Common myeloid progenitor, CD34-positive (primary cell): ENCODE measurements at regions not wholly inside any gene's neighbourhood (a gene's known extent, or its start where the extent isn't known, plus 50 kb on each side); places are given as distances from the start of the nearest gene placed in this dataset.

ENCODE experiments used
- CTCF ChIA-PET: fragments of 350-600 bp; sonication (Branson Sonifier 250); formaldehyde crosslinking; loops from one replicate; lab custom pipeline; 2021; ENCODE audit warnings: antibody characterized with exemption; lab: Charles Lee
- POLR2A ChIA-PET: fragments of 350-600 bp; sonication (Branson Sonifier 250); formaldehyde crosslinking; loops from one replicate; lab custom pipeline; 2021; ENCODE audit warnings: antibody characterized with exemption; lab: Charles Lee
- DNase-seq, 3 donors: peaks; one replicate each; pipeline versions ENCODE4 v3.0.0 to v3.0.0-alpha.2; 2013
- H3K27ac ChIP-seq, 2 experiments: 1 replicate in 1 of 2; 2 replicates in 1 of 2; pipeline ENCODE4 v1.7.0; 2013; ENCODE audit warnings: inconsistent platforms in 2 of 2, low read length in 2 of 2, mild to moderate bottlenecking in 2 of 2, low read depth in 1 of 2, moderate library complexity in 1 of 2; ENCODE audit not compliant: severe bottlenecking in 2 of 2, insufficient read depth in 1 of 2, poor library complexity in 1 of 2
- H3K27me3 ChIP-seq, 5 experiments: replicated peaks in 2 of 5; 1 replicate in 3 of 5; 2 replicates in 2 of 5; pipeline versions ENCODE4 v1.6.1 to v1.7.0; 2013; ENCODE audit warnings: low read length in 4 of 5, mild to moderate bottlenecking in 2 of 5, moderate library complexity in 2 of 5, inconsistent platforms in 1 of 5; ENCODE audit not compliant: insufficient read depth in 5 of 5, control insufficient read depth in 4 of 5
- H3K36me3 ChIP-seq, 4 experiments: 1 replicate in 2 of 4; 2 replicates in 2 of 4; pipeline versions ENCODE4 v1.6.1 to v1.7.0; 2013; ENCODE audit warnings: low read length in 3 of 4, control low read depth in 1 of 4, mild to moderate bottlenecking in 1 of 4; ENCODE audit not compliant: control insufficient read depth in 4 of 4, insufficient read depth in 4 of 4
- H3K4me1 ChIP-seq, 4 experiments: 1 replicate in 3 of 4; 2 replicates in 1 of 4; pipeline versions ENCODE4 v1.6.1 to v1.7.1; 2013; ENCODE audit warnings: low read length in 3 of 4, mild to moderate bottlenecking in 3 of 4, control low read depth in 1 of 4, inconsistent platforms in 1 of 4, moderate library complexity in 1 of 4; ENCODE audit not compliant: control insufficient read depth in 4 of 4, insufficient read depth in 4 of 4; ENCODE audit errors: control extremely low read depth in 1 of 4
- H3K4me3 ChIP-seq, 7 experiments: 1 replicate in 4 of 7; 2 replicates in 3 of 7; pipeline versions ENCODE4 v1.5.1 to v1.7.0; 2013; ENCODE audit warnings: mild to moderate bottlenecking in 7 of 7, low read length in 6 of 7, moderate library complexity in 6 of 7, inconsistent platforms in 2 of 7, low read depth in 2 of 7, control low read depth in 1 of 7; ENCODE audit not compliant: insufficient read depth in 4 of 7, control insufficient read depth in 1 of 7; ENCODE audit errors: extremely low read depth in 1 of 7
- H3K9me3 ChIP-seq, 5 experiments: 1 replicate in 4 of 5; 2 replicates in 1 of 5; pipeline versions ENCODE4 v1.6.1 to v1.7.1; 2013; ENCODE audit warnings: low read length in 4 of 5, mild to moderate bottlenecking in 2 of 5, inconsistent platforms in 1 of 5, low read depth in 1 of 5, moderate library complexity in 1 of 5; ENCODE audit not compliant: control insufficient read depth in 4 of 5, insufficient read depth in 2 of 5; ENCODE audit errors: control extremely low read depth in 1 of 5
- WGBS: methylation state at CpG from one replicate; pipeline ENCODE4 v1.1.5; 2013; ENCODE audit not compliant: insufficient coverage; 5-methylcytosine and 5-hydroxymethylcytosine counted together

DNA sequence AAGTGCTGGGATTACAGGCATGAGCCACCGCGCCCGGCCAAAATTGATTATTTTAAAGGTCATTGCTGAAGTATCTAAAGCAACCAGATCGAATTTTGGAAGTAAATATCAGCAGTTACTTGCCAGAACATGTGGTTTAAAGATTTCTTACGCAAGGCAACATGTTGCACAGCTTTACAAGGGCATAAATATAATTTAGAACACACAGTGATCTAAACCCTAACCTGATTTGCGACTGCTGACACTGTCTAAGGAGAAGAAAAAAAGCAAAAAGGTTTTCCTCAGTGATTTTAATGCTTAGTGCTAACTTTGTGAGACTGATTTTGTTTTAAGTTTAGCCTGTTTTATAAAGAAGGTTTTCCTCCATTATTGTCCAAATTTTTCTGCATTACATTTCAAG, 569.9 kb upstream of the LINC00305 start:
- H3K27me3 ChIP-seq: no peaks in the 10 kb centered on the region
- WGBS: no CpG with 5 or more reads among the region's 6 CpGs
- ChIA-PET POLR2A (interaction anchor here (0.7 kb wide), 1 partner anchor 100 kb away, joined by 5 read pairs; no protein-coding TSS in a partner anchor), CTCF (no interaction called here)
- DNase-seq: no peak
- H3K9me3 ChIP-seq: no peaks in the 10 kb centered on the region
- no peaks in the 10 kb centered on the region for H3K4me1 ChIP-seq
- no peak overlapping the region for H3K27ac ChIP-seq
- H3K4me3 ChIP-seq: no peak overlapping the region
- H3K36me3 ChIP-seq: no peaks in the 10 kb centered on the region

DNA sequence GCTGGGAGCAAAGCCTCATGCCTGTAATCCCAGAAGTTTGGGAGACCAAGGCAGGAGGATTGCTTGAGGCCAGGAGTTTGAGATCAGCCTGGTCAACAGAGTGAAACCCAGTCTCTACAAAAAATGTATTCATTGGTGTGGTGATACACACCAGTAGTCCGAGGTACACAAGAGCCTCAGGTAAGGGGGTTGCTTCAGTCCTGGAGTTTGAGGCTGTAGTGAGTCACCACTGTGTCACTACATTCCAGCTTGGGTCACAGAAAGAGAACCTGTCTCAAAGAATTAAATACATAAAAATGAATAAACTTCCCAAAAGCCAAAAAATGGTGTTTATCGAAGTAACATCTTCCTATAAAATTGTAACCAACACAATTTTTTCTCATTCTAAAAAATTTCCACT, 568.1 kb upstream of the LINC00305 start:
- Histone ChIP-seq H3K36me3 (no peaks in the 10 kb centered on the region), H3K27ac (no peak overlapping the region), H3K9me3 (no peaks in the 10 kb centered on the region), H3K27me3 (no peaks in the 10 kb centered on the region), H3K4me1 (peaks cover 0 to 2% (median 1%) of the 10 kb centered on the region in 4 experiments), H3K4me3 (no peak overlapping the region)
- ChIA-PET CTCF (no interaction called here), POLR2A (no interaction called here)
- DNase-seq: no peak
- WGBS: 83% methylated on average over 1 of the region's 2 CpGs

- peaks cover 0 to 2% (median 1%) of the 10 kb centered on the region in 4 experiments for H3K4me1 ChIP-seq
- POLR2A ChIA-PET: no interaction called here
- CTCF ChIA-PET: no interaction called here
- H3K36me3 ChIP-seq: no peaks in the 10 kb centered on the region
- H3K27me3 ChIP-seq: no peaks in the 10 kb centered on the region
- no peak for DNase-seq
- no peak overlapping the region for H3K4me3 ChIP-seq
- H3K9me3 ChIP-seq: no peaks in the 10 kb centered on the region
- no peak overlapping the region for H3K27ac ChIP-seq
These were observed 565.2 kb upstream of the LINC00305 start for GRCh38 chr18:64714086-64714485.

GRCh38 chr18:64713284-64713683, 564.4 kb upstream of the LINC00305 start:
- POLR2A ChIA-PET: no interaction called here
- CTCF ChIA-PET: no interaction called here
- Histone ChIP-seq H3K27ac (no peak overlapping the region), H3K4me3 (no peak overlapping the region), H3K9me3 (no peaks in the 10 kb centered on the region), H3K4me1 (peaks cover 0 to 4% (median 1%) of the 10 kb centered on the region in 4 experiments), H3K27me3 (no peaks in the 10 kb centered on the region), H3K36me3 (no peaks in the 10 kb centered on the region)
- DNase-seq: peak in 2 of 3 donors; percentile 5 to 24
- WGBS: 50% methylated on average over 2 of the region's 2 CpGs

- H3K9me3 ChIP-seq: no peaks in the 10 kb centered on the region
- ChIA-PET CTCF (interaction anchor here (1.1 kb wide), 1 partner anchor 18 kb away, joined by 3 read pairs; no protein-coding TSS in a partner anchor), POLR2A (no interaction called here)
- peaks cover 0 to 13% (median 1%) of the 10 kb centered on the region in 4 experiments for H3K4me1 ChIP-seq
- H3K4me3 ChIP-seq: no peak overlapping the region
- no CpG with 5 or more reads among the region's 1 CpG for WGBS
- no peaks in the 10 kb centered on the region for H3K27me3 ChIP-seq
- no peaks in the 10 kb centered on the region for H3K36me3 ChIP-seq
- H3K27ac ChIP-seq: no peak overlapping the region
- DNase-seq: no peak
These were observed 563.1 kb upstream of the LINC00305 start for GRCh38 chr18:64712035-64712434.

DNA sequence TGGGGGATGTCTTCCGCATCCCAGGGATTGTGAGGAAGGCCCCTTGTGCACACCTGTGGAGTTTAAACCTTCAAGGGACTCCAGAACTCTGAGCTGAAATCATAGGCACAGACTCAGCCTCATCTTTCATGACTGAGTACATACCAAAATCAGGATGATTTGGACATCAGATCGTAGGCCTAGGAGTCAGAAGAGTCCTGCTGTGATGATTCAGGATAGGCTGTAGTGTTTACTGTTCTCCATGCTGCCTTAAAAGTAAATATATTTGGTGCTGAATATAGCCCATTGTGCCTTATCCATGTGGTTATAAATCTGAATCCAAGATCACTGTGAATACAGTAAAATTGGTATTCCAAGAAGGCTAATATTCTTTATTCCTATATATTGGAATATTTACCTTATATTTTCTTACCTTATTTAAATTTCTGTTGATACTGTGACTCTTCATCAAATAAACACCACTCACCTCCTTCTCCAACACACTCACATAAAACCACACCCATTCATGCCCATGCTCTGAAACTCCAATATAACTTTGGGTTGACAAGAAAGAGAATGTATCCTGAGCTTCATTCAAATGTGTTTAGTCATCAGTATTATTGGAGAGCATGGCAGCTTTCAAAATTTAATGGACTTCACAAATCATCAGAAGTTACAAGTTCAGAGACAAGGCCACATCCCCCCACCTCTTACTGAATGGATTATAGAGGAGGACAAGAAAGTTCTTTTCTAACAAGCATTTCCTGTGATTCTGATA, 561.4 kb upstream of the LINC00305 start:
- H3K4me3 ChIP-seq: no peak overlapping the region
- H3K36me3 ChIP-seq: no peaks in the 10 kb centered on the region
- H3K27me3 ChIP-seq: no peaks in the 10 kb centered on the region
- H3K4me1 ChIP-seq: peaks cover 0 to 16% (median 1%) of the 10 kb centered on the region in 4 experiments
- DNase-seq: no peak
- ChIA-PET POLR2A (no interaction called here), CTCF (no interaction called here)
- no peak overlapping the region for H3K27ac ChIP-seq
- H3K9me3 ChIP-seq: peaks cover 0 to 2% (median 0%) of the 10 kb centered on the region in 5 experiments
- WGBS: 95% methylated on average over 2 of the region's 2 CpGs

- POLR2A ChIA-PET: no interaction called here
- CTCF ChIA-PET: interaction anchor here (1.0 kb wide), 1 partner anchor 17 kb away, joined by 3 read pairs; no protein-coding TSS in a partner anchor
These were observed 558.2 kb upstream of the LINC00305 start for GRCh38 chr18:64707052-64707451.

More at GRCh38 chr18:64707052-64707451, 558.2 kb upstream of the LINC00305 start:
- Histone ChIP-seq H3K9me3 (peaks cover 0 to 2% (median 0%) of the 10 kb centered on the region in 5 experiments), H3K27ac (no peak overlapping the region), H3K27me3 (no peaks in the 10 kb centered on the region), H3K36me3 (no peaks in the 10 kb centered on the region), H3K4me3 (no peak overlapping the region), H3K4me1 (peaks cover 0 to 14% (median 0%) of the 10 kb centered on the region in 4 experiments)
- DNase-seq: peak in 2 of 3 donors; percentile 20 to 31
